Fibroblast of lung (primary cell): ENCODE measurements at regions not wholly inside any gene's neighbourhood (a gene's known extent, or its start where the extent isn't known, plus 50 kb on each side); places are given as distances from the start of the nearest gene placed in this dataset.

Source experiments
- CTCF ChIP-seq, 2 donors: IDR thresholded peaks in 1 of 2; conservative IDR thresholded peaks in 1 of 2; 1 replicate in 1 of 2; 2 replicates in 1 of 2; pipeline ENCODE4 v1.5.1; 2011 to 2012; ENCODE audit warnings: low read length in 2 of 2, control low read depth in 1 of 2, inconsistent platforms in 1 of 2, low read depth in 1 of 2, mild to moderate bottlenecking in 1 of 2
- EZH2 ChIP-seq: IDR thresholded peaks from 2 replicates; pipeline ENCODE4 v1.5.1; 2012; ENCODE audit warnings: low read length, control low read depth, mild to moderate bottlenecking; ENCODE audit errors: missing control alignments

GRCh38 chr22:27577574-27577969, 224.0 kb downstream of the MN1 start:
- no peak for TF ChIP-seq CTCF (conservative IDR thresholded peaks at IDR 0.05 in 1 of 2, IDR thresholded peaks at IDR 0.05 in 1 of 2; ENCODE audit: low read depth in 1 of 2, low read length in 2 of 2)
- no peak for TF ChIP-seq EZH2
